Upper lobe of left lung (tissue), 4 donors: ENCODE measurements at regions not wholly inside any gene's neighbourhood (a gene's known extent, or its start where the extent isn't known, plus 50 kb on each side); places are given as distances from the start of the nearest gene placed in this dataset.

Experiments used
- EP300 ChIP-seq, 4 donors: sonication (generic); formaldehyde crosslinking; IDR thresholded peaks; one replicate each; pipeline ENCODE4 v1.5.1; 2017; ENCODE audit warnings: antibody characterized with exemption in 4 of 4, control low read depth in 2 of 4
- POLR2A ChIP-seq, 4 donors: fragments of 450-650 bp; IDR thresholded peaks; one replicate each; pipeline ENCODE4 v1.5.1; 2016 to 2017; ENCODE audit warnings: antibody characterized with exemption in 4 of 4, mild to moderate bottlenecking in 2 of 4
- POLR2AphosphoS5 ChIP-seq, 2 donors: sonication (generic); formaldehyde crosslinking; IDR thresholded peaks; one replicate each; pipeline ENCODE4 v1.5.1; 2017; ENCODE audit warnings: antibody characterized with exemption in 2 of 2
- TF ChIP-seq, protein P1 (sequence below), 6 experiments: fragments of 450-650 bp in 4 of 6; fragments of 200-600 bp in 2 of 6; sonication (generic) in 2 of 6; IDR thresholded peaks; one replicate each; pipeline ENCODE4 v1.5.1; 2016 to 2019; ENCODE audit warnings: antibody characterized with exemption in 6 of 6

DNA sequence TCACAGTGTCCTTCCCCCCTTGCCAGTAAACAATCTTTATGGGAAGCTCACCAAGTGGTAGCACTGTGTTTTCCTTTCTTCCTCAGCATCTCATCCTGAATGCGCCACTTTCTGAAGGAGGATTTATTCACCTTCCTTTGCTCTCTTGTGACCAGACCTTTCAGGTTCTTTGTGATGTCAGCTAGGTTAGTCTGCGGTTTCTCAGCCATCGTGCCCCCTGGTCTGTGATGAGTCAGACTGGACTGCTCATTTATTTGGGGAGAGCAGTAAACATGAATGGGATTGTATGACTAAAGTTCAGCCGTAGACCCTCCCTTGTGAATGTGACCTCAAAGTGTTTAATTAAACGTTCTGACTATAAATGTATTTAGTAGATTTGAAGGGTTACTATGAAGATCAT lies 235.1 kb upstream of the CELF2 start:
- TF ChIP-seq, protein P1, sequence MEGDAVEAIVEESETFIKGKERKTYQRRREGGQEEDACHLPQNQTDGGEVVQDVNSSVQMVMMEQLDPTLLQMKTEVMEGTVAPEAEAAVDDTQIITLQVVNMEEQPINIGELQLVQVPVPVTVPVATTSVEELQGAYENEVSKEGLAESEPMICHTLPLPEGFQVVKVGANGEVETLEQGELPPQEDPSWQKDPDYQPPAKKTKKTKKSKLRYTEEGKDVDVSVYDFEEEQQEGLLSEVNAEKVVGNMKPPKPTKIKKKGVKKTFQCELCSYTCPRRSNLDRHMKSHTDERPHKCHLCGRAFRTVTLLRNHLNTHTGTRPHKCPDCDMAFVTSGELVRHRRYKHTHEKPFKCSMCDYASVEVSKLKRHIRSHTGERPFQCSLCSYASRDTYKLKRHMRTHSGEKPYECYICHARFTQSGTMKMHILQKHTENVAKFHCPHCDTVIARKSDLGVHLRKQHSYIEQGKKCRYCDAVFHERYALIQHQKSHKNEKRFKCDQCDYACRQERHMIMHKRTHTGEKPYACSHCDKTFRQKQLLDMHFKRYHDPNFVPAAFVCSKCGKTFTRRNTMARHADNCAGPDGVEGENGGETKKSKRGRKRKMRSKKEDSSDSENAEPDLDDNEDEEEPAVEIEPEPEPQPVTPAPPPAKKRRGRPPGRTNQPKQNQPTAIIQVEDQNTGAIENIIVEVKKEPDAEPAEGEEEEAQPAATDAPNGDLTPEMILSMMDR (IDR thresholded peaks at IDR 0.05): no peak
- TF ChIP-seq POLR2A (IDR thresholded peaks at IDR 0.05) (no peak), EP300 (IDR thresholded peaks at IDR 0.05) (no peak), POLR2AphosphoS5 (IDR thresholded peaks at IDR 0.05) (no peak)
